Dermis microvascular lymphatic vessel endothelial cell (primary cell): ENCODE measurements at regions not wholly inside any gene's neighbourhood (a gene's known extent, or its start where the extent isn't known, plus 50 kb on each side); places are given as distances from the start of the nearest gene placed in this dataset.
"Not testable (repeated sequence)": the region's sequence is repeated elsewhere in the genome, so short reads cannot be mapped to it uniquely, and the experiment has no call there.

Source experiments
- DNase-seq, 2 donors: peaks; one replicate each; pipeline versions ENCODE4 v3.0.0 to v3.0.0-alpha.2; 2010; ENCODE audit warnings: low read depth in 2 of 2

DNA sequence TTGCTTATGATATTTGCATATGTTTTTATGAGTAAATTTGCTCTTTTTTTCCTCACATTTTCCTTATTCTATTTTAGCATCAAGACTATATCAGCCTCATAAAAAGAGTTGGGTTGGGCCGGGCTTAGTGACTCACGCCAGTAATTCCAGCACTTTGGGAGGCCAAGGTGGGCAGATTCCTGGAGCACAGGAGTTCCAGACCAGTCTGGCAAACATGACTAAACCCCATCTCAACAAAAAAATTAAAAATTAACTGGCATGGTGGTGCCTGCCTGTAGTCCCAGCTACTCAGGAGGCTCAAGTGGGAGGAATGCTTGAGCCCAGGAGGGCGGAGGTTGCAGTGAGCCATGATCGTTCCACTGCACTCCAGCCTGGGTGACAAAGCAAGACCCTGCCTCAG is 148.8 kb upstream of the ANO5 start:
- no peak for DNase-seq

DNA sequence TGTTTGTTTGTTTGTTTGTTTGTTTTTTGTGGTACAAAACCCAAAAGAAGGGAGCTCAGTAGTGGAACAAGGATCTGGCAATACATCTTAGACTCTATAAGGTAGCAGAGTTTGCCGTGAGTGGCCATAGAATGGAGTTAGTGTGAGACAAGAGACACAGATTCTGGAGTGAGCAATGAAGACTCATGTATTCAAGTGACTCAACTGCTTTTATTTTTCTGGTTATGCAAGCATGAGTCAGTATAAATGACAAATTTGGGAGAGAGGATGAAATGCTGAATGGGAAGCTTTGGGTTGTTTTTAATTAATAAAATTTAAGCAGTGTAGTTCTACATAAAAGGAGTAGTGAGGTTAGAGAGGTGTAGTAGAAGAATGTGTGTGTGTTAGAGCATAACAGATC is 143.6 kb upstream of the ANO5 start:
- no peak for DNase-seq

DNA sequence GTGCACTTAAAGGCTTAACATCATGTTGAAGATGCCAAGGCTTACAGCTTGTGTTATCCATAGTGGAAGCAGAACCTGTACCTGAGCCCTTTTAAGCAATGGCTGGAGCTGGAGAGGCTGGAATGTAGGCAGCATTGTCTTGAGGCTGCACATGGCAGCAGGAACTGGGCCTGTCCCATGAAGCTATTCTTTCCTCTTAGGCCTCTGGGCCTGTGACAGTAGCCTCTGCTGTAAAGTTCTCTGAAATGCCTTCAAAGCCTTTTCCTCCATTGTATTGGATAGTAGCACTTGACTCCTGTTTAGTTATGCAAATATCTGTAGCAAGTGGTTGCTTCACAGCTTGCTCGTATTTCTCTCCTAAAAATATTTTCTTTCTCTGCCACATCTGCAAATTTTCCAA is 127.4 kb upstream of the ANO5 start:
- no peak for DNase-seq

DNA sequence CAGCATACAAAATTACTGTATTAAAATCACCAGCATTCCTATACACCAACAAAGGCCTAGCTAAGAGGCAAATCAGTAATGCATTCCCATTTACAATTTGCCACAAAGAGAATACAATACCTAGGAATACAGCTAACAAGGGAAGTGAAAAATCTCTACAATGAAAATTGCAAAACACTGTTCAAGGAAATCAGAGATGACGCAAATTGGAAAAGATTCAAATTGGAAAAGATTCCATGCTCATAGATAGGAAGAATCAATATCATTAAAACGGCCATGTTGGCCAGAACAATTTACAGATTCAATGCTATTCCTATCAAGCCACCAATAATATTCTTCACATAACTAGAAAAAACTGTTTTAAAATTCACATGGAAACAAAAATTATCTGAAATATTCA is 123.0 kb upstream of the ANO5 start:
- DNase-seq = no peak

DNA sequence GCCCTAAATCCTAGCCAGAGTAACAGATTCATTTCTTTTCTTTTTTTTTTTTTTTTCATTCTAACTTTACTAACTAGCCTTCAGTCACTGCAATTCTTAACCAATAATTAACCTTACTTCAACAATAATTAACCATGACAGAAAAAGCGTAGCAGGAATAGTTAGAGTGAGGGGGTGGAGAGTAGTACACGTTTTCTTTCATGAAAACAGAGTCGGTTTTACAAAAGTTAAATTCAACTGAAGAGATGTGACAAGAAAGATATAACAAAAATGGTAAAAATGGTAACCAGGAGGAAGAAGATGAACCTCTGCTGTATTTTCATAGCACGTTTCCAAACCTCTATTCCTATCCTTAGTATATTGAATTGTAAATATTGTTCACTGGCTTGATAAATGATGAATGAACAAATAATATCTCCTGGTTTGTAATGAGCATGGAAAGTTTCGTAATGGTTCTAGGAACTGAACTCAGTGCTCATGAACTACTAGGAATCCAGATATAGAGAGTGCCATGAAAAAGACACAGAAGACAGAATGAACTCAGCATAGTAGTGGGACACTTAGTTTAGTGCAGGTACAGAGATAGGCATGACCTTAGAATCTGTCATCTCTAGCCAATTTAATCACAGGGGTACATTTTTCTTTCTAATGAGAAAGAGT is 116.5 kb upstream of the ANO5 start:
- DNase-seq = no peak

DNA sequence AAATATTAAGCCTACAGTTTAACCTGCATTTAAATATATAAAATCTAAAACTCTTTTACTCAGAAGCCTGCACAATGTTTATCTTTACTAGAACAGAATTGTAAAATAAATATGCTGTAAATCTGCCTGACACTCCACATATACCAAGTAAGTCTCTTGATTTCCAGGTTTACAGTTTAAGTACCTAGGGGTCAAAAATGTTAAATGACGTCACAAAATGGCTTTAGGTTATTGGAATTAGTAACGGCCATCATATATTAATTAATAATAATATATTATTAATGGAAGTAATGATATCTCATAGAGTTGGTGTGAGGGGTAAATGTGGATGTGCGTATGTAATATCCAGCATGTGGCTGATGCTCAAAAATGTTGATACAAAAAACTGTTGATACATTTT is 114.8 kb upstream of the ANO5 start:
- DNase-seq = no peak

DNA sequence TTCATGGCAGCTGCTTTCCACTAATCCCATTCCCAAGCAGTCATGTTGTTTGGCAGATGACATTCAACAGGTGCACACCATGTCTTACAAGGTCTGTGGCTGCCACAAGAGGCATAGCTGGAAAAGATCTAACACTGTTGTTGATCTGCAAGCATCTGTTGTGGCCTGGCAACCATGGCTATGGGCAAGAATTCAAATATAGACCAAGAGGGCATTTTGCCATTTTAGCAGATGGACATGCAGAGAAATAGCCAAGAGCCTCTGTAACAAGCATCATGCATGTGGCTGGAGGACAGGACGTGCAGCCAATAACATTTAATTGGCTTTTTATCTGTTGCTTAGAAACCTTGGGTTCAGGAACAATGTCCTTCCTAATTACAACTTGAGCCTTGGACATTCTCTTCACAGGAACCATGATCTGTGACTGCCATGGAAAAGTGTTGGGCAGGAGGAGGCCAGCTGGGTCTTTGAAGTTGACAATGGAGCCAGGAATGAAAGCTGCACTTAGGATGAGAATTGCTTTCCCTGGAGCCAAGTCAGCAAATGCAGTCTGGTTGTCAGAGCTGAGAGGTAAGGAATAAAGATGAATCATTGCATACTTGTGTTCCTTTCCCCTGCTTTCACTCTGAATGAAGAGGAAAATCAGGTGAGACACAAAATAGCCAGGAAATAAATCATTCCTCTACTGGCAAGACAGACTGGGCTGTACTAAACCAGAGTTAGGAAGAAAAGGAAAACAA is 113.6 kb upstream of the ANO5 start:
- no peak for DNase-seq

DNA sequence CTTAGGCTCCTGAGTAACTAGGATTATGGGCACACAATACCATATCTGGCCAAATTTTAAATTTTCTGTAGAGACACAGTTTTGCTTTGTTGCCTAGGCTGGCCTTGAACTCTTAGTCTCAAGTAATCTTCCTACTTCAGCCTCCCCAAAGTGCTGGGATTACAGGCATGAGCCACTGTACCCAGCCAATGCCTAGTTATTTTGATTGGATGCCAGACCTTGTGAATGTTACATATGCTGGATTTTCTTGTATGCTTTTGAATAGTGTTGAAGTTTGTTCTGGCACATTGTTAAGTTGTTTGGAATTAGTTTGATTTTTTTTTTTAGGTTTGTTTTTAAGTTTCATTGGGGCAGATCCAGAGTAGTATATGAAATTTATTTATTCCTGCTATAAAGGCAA is 110.7 kb upstream of the ANO5 start:
- DNase-seq = no peak

DNA sequence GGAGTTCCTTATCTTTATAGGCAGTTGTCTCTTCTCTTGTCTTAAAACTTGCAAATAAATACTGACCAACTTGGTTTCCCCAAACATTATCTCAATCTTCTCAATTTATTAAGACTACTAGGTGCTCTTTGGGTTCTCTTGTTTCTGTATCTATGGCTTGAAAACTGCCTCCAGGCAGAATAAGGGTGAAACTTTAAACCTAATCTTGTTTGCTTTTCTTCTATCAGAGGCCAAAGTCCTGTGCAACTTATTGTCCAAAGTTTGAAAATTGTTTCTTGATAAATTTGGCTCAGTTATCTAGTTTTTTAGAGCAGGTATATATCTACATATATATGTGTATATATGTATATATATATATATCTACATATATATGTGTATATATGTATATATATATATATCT is 110.1 kb upstream of the ANO5 start:
- DNase-seq = no peak

DNA sequence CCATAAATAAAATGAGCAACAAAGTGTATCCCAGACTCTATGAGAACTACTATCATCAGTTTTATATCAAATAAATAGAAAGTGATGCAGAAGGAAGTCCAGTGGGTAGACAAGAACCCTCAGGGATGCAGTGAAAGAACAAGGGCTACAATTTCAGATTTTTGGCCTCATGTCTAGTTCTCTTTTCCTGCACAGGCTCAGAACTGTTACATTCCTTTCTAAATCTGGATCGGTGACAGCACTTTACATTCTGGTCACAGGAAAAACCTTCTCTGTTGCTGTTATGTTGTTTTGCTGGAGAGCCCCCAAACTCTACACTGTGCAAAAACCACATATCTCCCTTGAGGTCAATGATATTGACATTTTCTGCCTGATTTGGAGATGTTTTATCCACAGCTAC is 108.8 kb upstream of the ANO5 start:
- DNase-seq = no peak

DNA sequence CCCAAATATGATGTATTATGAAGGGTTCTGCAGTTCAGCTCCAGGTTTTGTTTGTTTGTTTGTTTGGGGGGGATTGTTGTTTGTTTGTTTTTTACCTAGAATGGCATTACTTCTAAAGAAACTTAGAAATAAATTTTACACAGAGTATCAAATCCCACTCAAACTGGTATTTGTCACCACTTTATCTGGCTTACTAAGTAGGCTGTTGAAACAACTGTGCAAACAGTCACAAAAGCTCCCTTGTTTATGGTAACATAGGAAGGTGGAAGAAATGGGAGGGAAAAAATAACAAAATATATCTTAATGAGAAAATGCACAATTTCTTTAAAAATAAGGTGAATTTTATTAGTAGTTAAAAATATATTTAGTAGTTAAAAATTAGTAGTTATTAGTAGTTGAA is 108.3 kb upstream of the ANO5 start:
- no peak for DNase-seq

DNA sequence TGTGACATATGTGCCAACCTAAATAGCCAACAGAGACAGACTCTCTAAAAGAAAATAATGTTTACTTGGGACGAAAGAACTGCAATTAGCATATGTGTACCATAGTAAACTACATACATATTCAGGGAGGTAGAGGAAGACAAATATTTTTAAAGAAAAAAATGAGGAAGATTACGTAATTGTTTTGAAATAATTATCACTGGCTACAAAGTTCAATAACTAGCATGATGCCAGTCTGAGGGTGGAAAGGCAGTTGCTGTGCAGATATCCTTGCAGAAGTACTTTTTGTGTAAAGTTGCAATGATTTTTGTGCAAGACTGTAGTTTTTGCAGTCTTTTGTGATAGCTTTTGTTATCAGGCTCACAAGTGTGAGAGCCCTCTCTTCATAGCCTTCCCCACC is 103.3 kb upstream of the ANO5 start:
- no peak for DNase-seq

DNA sequence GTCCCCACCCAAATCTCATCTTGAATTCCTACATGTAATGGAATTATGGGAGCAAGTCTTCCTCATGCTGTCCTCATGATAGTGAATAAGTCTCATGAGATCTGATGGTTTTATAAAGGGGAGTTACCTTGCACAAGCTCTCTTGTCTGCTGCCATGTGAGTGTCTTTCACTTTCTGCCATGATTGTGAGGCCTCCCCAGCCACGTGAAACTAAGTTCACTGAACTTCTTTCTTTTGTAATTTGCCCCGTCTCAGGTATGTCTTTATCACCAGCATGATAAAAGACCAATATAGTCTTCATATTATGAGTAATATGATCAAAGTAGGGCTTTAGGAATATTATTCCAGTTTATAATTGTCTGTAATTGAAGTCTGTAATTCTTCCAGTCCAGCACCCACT is 86.3 kb upstream of the ANO5 start:
- DNase-seq = no peak

DNA sequence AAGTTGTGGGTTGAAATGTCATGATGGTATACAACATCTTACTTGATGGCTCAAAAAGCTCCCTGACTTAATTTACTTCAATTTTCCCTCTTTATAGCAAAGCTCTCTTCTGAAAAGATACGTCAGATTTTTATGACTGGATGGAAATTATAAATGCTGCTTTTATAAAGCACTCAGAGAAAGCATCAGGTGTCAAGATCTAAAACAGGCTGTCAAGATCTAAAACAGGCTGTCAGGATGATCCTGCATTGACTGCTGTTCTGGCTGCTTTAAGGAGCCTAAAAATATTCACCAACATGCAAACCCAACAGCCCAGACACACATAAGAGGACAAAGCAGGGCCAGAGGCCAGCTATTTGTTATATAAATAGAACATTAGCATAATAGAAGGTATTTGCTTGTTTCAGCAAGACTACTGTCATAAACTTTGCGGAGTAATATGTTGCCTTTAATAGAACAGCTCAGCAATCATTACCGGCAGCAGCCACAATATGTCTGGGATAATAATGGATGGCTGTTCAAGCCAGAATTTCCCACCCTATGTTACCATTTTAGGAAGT is 77.3 kb upstream of the ANO5 start:
- no peak for DNase-seq

DNA sequence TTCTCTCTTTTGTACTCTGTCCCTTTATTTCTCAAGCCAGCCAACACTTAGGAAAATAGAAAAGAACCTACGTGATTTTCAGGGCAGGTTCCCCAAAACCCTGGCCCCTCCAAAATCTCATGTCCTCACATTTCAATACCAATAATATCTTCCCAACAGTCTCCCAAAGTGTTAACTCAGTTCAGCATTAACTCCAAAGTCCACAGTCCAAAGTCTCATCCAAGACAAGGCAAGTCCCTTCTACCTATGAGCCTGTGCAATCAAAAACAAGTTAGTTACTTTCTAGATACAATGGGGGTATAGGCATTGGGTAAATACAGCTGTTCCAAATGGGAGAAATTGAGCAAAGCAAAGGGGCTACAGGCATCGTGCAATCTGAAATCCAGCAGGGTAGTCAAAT is 64.9 kb upstream of the ANO5 start:
- not testable (repeated sequence) for DNase-seq

DNA sequence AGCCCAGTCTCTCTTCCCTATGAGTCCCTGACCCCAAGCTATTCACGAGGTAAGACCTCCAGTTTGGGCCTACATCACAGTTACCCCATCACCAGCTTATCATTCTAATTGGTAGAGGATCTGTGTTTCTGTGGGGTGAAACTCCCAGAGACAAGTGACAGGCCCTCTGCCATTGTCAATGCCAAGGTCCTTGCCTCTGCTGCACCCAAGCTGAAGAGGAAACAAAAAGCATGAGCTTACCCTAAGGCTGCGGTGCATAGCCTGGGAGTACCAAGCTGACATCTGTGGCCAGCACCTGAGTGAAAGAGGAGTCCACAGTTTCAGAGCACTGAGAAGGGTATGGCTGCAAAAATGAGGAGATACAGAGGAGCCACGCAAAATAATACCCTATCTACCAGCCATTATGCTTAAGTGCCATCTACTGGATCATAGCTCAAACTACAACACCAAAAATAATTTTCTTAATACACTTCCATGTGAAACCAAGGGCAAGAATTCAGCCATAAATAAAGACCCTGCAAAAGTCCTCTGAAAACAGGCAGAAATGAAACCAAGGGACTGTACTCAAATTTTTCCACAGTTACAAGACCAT is 62.3 kb upstream of the ANO5 start:
- no peak for DNase-seq

DNA sequence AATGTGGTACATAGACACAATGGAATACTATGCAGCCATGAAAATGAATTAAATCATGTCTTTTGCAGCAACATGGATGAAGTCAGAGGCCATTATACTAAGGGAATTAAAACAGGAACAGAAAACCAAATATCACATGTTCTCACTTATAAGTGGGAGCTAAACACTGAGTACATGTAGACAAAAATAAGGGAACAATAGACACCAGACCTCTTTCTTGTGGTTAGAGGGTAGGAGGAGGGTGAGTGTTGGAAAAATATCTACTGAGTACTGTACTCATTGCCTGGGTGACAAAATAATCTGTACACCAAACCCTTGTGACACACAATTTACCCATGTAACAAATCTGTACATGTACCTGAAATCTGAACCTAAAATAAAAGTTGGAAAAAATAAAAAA is 59.1 kb upstream of the ANO5 start:
- DNase-seq = no peak

DNA sequence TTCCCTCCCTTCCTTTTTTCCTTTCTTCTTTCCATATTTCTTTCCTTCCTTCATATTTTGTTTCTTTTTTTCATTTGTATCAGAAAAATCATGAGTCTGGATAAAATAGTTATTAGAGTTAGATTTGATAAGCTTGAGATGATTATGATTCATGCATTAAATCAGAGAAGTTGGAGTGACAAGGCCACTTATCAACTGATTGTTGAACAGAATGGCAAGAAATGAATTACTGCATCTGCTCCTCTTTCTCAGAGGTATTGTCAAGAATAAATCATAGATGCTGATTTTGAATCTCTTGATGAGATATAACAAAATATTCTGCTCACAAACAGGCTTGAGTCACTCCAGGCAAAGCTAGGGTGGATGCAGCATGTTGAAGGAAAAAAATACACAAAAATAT is 54.6 kb upstream of the ANO5 start:
- no peak for DNase-seq
